Duodenal mucosa (tissue), 2 donors: ENCODE measurements at regions not wholly inside any gene's neighbourhood (a gene's known extent, or its start where the extent isn't known, plus 50 kb on each side); places are given as distances from the start of the nearest gene placed in this dataset.

Experiments used
- H3K27ac ChIP-seq: one replicate; pipeline ENCODE4 v1.7.0; 2013; ENCODE audit warnings: low read depth, low read length
- H3K27me3 ChIP-seq, 2 donors: one replicate each; pipeline ENCODE4 v1.7.0; 2013; ENCODE audit warnings: low read length in 2 of 2, control low read depth in 1 of 2; ENCODE audit not compliant: insufficient read depth in 2 of 2, control insufficient read depth in 1 of 2
- H3K36me3 ChIP-seq, 2 donors: one replicate each; pipeline ENCODE4 v1.7.0; 2013; ENCODE audit warnings: low read length in 2 of 2, control low read depth in 1 of 2; ENCODE audit not compliant: insufficient read depth in 2 of 2, control insufficient read depth in 1 of 2
- H3K4me1 ChIP-seq, 2 donors: one replicate each; pipeline ENCODE4 v1.7.0; 2013; ENCODE audit warnings: low read length in 2 of 2, control low read depth in 1 of 2; ENCODE audit not compliant: insufficient read depth in 2 of 2, control insufficient read depth in 1 of 2
- H3K4me3 ChIP-seq, 2 donors: one replicate each; pipeline ENCODE4 v1.7.0; 2013; ENCODE audit warnings: low read length in 2 of 2, low read depth in 1 of 2
- H3K9ac ChIP-seq, 2 donors: one replicate each; pipeline ENCODE4 v1.7.0; 2013; ENCODE audit warnings: low read length in 2 of 2, low read depth in 1 of 2
- H3K9me3 ChIP-seq, 2 donors: one replicate each; pipeline ENCODE4 v1.7.0; 2013; ENCODE audit warnings: low read length in 2 of 2, control low read depth in 1 of 2; ENCODE audit not compliant: control insufficient read depth in 1 of 2

- H3K27me3 ChIP-seq: no peaks in the 10 kb centered on the region
- H3K27ac ChIP-seq: no peak overlapping the region
- H3K4me3 ChIP-seq: no peak overlapping the region
- H3K36me3 ChIP-seq: no peaks in the 10 kb centered on the region
- H3K4me1 ChIP-seq: no peaks in the 10 kb centered on the region
- no peaks in the 10 kb centered on the region for H3K9me3 ChIP-seq
- no peak overlapping the region for H3K9ac ChIP-seq
Observed at GRCh38 chr20:56762829-56763228, 133.7 kb downstream of the TFAP2C start.

GRCh38 chr20:56764671-56765070 is 135.6 kb downstream of the TFAP2C start:
- H3K9ac ChIP-seq: no peak overlapping the region
- no peak overlapping the region for H3K4me3 ChIP-seq
- H3K27me3 ChIP-seq: no peaks in the 10 kb centered on the region
- H3K9me3 ChIP-seq: no peaks in the 10 kb centered on the region
- no peak overlapping the region for H3K27ac ChIP-seq
- H3K36me3 ChIP-seq: no peaks in the 10 kb centered on the region
- H3K4me1 ChIP-seq: no peaks in the 10 kb centered on the region

- Histone ChIP-seq H3K27me3 (no peaks in the 10 kb centered on the region), H3K36me3 (no peaks in the 10 kb centered on the region), H3K27ac (no peak overlapping the region), H3K9ac (no peak overlapping the region), H3K4me3 (no peak overlapping the region), H3K9me3 (no peaks in the 10 kb centered on the region), H3K4me1 (no peaks in the 10 kb centered on the region)
Observed at GRCh38 chr20:56765172-56766073, 136.3 kb downstream of the TFAP2C start.

GRCh38 chr20:56766528-56766927 is 137.4 kb downstream of the TFAP2C start:
- no peaks in the 10 kb centered on the region for H3K9me3 ChIP-seq
- H3K27ac ChIP-seq: no peak overlapping the region
- H3K4me3 ChIP-seq: no peak overlapping the region
- no peaks in the 10 kb centered on the region for H3K4me1 ChIP-seq
- H3K36me3 ChIP-seq: no peaks in the 10 kb centered on the region
- no peaks in the 10 kb centered on the region for H3K27me3 ChIP-seq
- no peak overlapping the region for H3K9ac ChIP-seq

- H3K36me3 ChIP-seq: no peaks in the 10 kb centered on the region
Observed at GRCh38 chr20:56769921-56770600, 141.0 kb downstream of the TFAP2C start.

GRCh38 chr20:56773749-56774148 is 144.6 kb downstream of the TFAP2C start:
- Histone ChIP-seq H3K36me3 (no peaks in the 10 kb centered on the region), H3K9ac (no peak overlapping the region), H3K27me3 (no peaks in the 10 kb centered on the region), H3K27ac (no peak overlapping the region), H3K4me3 (no peak overlapping the region), H3K9me3 (no peaks in the 10 kb centered on the region), H3K4me1 (no peaks in the 10 kb centered on the region)

More at GRCh38 chr20:56769921-56770600, 141.0 kb downstream of the TFAP2C start:
- no peaks in the 10 kb centered on the region for H3K27me3 ChIP-seq
- no peak overlapping the region for H3K27ac ChIP-seq
- H3K9ac ChIP-seq: no peak overlapping the region
- no peak overlapping the region for H3K4me3 ChIP-seq
- no peaks in the 10 kb centered on the region for H3K9me3 ChIP-seq
- H3K4me1 ChIP-seq: no peaks in the 10 kb centered on the region

- Histone ChIP-seq H3K27me3 (no peaks in the 10 kb centered on the region), H3K9me3 (no peaks in the 10 kb centered on the region), H3K4me1 (no peaks in the 10 kb centered on the region), H3K9ac (no peak overlapping the region), H3K36me3 (no peaks in the 10 kb centered on the region), H3K4me3 (no peak overlapping the region), H3K27ac (no peak overlapping the region)
Observed at GRCh38 chr20:56774873-56775272, 145.8 kb downstream of the TFAP2C start.

- no peaks in the 10 kb centered on the region for H3K4me1 ChIP-seq
- H3K9ac ChIP-seq: no peak overlapping the region
- no peaks in the 10 kb centered on the region for H3K9me3 ChIP-seq
- no peaks in the 10 kb centered on the region for H3K36me3 ChIP-seq
- H3K4me3 ChIP-seq: no peak overlapping the region
- H3K27me3 ChIP-seq: peaks cover 0 to 5% of the 10 kb centered on the region in 2 donors
- no peak overlapping the region for H3K27ac ChIP-seq
Observed at GRCh38 chr20:56776345-56776744, 147.2 kb downstream of the TFAP2C start.

GRCh38 chr20:56778765-56779195 is 149.7 kb downstream of the TFAP2C start:
- Histone ChIP-seq H3K27me3 (peaks cover 0 to 7% of the 10 kb centered on the region in 2 donors), H3K4me1 (no peaks in the 10 kb centered on the region), H3K4me3 (no peak overlapping the region), H3K36me3 (no peaks in the 10 kb centered on the region), H3K9me3 (no peaks in the 10 kb centered on the region), H3K27ac (no peak overlapping the region), H3K9ac (no peak overlapping the region)

- Histone ChIP-seq H3K9me3 (no peaks in the 10 kb centered on the region), H3K9ac (no peak overlapping the region)
Observed at GRCh38 chr20:56779452-56780143, 150.5 kb downstream of the TFAP2C start.

More at GRCh38 chr20:56779452-56780143, 150.5 kb downstream of the TFAP2C start:
- Histone ChIP-seq H3K27ac (no peak overlapping the region), H3K36me3 (no peaks in the 10 kb centered on the region), H3K27me3 (peaks cover 0 to 7% of the 10 kb centered on the region in 2 donors), H3K4me3 (no peak overlapping the region), H3K4me1 (no peaks in the 10 kb centered on the region)
